B cell (primary cell): ENCODE measurements at regions not wholly inside any gene's neighbourhood (a gene's known extent, or its start where the extent isn't known, plus 50 kb on each side); places are given as distances from the start of the nearest gene placed in this dataset.

Experiments used
- EZH2 ChIP-seq: IDR thresholded peaks from 2 replicates; pipeline ENCODE4 v1.6.1; 2012; ENCODE audit warnings: borderline replicate concordance, low read depth, mild to moderate bottlenecking, moderate library complexity, low read length; ENCODE audit not compliant: insufficient read depth, poor library complexity, severe bottlenecking
- TF ChIP-seq, protein P1 (sequence below): fragments of 200-600 bp; IDR thresholded peaks from one replicate; pipeline ENCODE4 v1.8.0; 2022; ENCODE audit warnings: antibody characterized with exemption, mild to moderate bottlenecking

GRCh38 chr4:11297627-11298026 lies 131.1 kb downstream of the HS3ST1 start:
- TF ChIP-seq, protein P1, sequence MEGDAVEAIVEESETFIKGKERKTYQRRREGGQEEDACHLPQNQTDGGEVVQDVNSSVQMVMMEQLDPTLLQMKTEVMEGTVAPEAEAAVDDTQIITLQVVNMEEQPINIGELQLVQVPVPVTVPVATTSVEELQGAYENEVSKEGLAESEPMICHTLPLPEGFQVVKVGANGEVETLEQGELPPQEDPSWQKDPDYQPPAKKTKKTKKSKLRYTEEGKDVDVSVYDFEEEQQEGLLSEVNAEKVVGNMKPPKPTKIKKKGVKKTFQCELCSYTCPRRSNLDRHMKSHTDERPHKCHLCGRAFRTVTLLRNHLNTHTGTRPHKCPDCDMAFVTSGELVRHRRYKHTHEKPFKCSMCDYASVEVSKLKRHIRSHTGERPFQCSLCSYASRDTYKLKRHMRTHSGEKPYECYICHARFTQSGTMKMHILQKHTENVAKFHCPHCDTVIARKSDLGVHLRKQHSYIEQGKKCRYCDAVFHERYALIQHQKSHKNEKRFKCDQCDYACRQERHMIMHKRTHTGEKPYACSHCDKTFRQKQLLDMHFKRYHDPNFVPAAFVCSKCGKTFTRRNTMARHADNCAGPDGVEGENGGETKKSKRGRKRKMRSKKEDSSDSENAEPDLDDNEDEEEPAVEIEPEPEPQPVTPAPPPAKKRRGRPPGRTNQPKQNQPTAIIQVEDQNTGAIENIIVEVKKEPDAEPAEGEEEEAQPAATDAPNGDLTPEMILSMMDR = no peak
- TF ChIP-seq EZH2 = no peak
